ENCODE measurements at regions not wholly inside any gene's neighbourhood (a gene's known extent, or its start where the extent isn't known, plus 50 kb on each side); places are given as distances from the start of the nearest gene placed in this dataset.
"Not testable (repeated sequence)": the region's sequence is repeated elsewhere in the genome, so short reads cannot be mapped to it uniquely, and the experiment has no call there.

DNA sequence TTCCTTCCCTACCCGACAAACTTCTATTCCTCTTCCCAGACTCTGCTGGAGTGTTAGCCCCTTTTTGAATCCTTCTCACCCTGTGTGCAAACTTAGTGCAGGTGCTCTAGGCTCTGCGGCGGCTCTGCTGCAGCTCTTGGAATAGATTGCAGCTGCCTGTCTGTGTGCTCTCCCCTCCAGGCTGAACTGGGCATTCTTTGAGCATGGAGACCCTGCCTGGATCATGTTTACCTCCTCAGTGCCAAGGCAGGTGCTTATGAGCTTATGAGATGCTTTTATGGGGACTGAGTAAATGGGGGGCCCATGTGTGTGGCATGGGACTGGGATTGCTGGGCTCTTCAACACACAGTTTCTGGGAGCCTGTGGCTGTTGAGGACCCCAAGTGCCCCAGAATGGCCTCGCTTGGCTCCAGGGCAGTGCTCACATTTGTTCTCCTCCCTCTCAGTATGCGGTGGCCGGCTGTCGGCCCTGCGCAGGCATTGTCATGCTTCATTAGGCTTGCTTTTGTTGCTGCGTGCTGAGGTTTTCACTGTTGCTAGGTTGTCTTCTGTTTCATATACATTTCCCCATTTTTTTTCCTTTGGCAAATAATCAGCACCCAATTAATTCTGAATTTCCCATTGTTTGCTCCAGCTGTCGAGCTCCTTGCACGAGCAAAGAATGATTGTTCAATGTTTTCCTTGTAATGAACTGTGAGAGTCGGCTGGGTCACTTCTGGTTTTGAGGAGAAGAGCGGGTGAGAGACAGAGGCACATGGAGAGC lies 185.5 kb upstream of the NLRP1 start:
- intact Hi-C loops (cut with micrococcal nuclease): no loop called here

DNA sequence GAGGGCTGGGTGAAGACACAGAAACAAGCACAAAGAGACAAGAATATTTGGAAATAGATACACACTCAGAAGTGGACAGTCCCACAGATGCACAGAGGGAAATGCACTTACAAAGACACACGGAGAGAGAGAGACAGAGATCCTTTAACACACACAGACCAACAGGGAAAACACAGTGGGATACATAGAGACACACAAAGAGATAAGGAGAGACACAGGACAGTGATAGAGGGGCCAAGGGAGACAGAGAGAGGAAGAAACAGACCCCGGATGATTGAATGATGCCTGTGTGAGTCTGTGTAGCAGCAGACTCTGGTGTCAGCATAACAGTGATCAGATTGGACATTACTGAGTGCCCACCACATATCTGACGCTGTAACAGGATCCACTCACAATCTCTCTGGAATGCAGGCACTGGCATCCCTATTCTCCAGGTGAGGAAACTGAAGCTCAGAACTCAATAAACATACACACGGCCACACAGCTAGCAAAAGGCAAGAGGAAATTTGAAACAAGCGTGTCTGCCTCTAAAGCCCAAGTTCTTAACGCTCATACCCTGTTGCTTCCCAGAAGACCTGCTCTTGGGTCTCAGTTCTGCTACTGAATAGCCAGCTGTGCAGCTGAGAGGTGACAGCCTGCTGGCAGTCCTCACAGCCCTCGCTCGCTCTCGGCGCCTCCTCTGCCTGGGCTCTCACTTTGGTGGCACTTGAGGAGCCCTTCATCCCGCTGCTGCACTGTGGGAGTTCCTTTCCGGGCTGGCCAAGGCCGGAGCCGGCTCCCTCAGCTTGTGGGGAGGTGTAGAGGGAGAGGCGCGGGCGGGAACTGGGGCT lies 186.3 kb upstream of the NLRP1 start:
- intact Hi-C loops (cut with micrococcal nuclease): no loop called here
- no peak for DNase-seq
- Histone ChIP-seq H3K27ac (replicated peaks) (no peak overlapping the region), H3K27me3 (ENCODE audit: low read depth) (peaks cover 91% of the 10 kb centered on the region), H3K36me3 (no peaks in the 10 kb centered on the region), H3K4me1 (no peaks in the 10 kb centered on the region), H3K4me3 (no peak overlapping the region), H3K9me3 (replicated peaks) (no peaks in the 10 kb centered on the region)
- TF ChIP-seq, protein P1, sequence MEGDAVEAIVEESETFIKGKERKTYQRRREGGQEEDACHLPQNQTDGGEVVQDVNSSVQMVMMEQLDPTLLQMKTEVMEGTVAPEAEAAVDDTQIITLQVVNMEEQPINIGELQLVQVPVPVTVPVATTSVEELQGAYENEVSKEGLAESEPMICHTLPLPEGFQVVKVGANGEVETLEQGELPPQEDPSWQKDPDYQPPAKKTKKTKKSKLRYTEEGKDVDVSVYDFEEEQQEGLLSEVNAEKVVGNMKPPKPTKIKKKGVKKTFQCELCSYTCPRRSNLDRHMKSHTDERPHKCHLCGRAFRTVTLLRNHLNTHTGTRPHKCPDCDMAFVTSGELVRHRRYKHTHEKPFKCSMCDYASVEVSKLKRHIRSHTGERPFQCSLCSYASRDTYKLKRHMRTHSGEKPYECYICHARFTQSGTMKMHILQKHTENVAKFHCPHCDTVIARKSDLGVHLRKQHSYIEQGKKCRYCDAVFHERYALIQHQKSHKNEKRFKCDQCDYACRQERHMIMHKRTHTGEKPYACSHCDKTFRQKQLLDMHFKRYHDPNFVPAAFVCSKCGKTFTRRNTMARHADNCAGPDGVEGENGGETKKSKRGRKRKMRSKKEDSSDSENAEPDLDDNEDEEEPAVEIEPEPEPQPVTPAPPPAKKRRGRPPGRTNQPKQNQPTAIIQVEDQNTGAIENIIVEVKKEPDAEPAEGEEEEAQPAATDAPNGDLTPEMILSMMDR (IDR thresholded peaks at IDR 0.05; ENCODE audit: borderline replicate concordance): no peak

More for the DNA sequence above, 185.5 kb upstream of the NLRP1 start:
- no peaks in the 10 kb centered on the region for H3K36me3 ChIP-seq
- H3K4me3 ChIP-seq: no peak overlapping the region
- no peaks in the 10 kb centered on the region for H3K4me1 ChIP-seq
- peaks cover 91% of the 10 kb centered on the region for H3K27me3 ChIP-seq (ENCODE audit: low read depth)
- H3K27ac ChIP-seq (replicated peaks): no peak overlapping the region
- H3K9me3 ChIP-seq (replicated peaks): no peaks in the 10 kb centered on the region
- no peak for DNase-seq
- TF ChIP-seq, protein P1 (IDR thresholded peaks at IDR 0.05; ENCODE audit: borderline replicate concordance): no peak

DNA sequence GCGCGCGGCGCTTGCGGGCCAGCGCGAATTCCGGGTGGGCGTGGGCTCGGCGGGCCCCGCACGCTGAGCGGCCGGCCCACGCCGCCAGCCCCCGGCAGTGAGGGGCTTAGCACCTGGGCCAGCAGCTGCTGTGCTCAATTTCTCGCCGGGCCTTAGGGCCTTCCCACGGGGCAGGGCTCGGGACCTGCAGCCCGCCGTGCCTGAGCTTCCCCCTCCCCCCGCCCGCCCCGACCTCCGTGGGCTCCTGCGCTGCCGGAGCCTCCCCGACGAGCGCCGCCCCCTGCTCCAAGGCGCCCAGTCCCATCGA lies 186.9 kb upstream of the NLRP1 start:
- H3K9me3 ChIP-seq (replicated peaks); H3K36me3 ChIP-seq; DNase-seq; H3K27ac ChIP-seq (replicated peaks); intact Hi-C loops (cut with micrococcal nuclease); H3K4me3 ChIP-seq; H3K4me1 ChIP-seq: not testable (repeated sequence)
- H3K27me3 ChIP-seq (ENCODE audit: low read depth): peaks cover 88% of the 10 kb centered on the region

DNA sequence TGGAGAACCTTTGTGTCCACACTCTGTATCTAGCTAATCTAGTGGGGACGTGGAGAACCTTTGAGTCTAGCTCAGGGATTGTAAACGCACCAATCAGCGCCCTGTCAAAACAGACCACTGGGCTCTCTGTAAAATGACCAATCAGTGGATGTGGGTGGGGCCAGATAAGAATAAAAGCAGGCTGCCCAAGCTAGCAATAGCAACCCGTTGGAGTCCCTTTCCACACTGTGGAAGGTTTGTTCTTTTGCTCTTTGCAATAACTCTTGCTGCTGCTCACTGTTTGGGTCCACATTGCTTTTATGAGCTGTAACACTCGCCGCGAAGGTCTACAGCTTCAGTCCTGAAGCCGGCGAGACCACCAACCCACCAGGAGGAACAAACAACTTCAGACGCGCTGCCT lies 187.7 kb upstream of the NLRP1 start:
- H3K4me3 ChIP-seq; H3K4me1 ChIP-seq; intact Hi-C loops (cut with micrococcal nuclease); DNase-seq; H3K27ac ChIP-seq (replicated peaks); H3K9me3 ChIP-seq (replicated peaks); H3K36me3 ChIP-seq: not testable (repeated sequence)
- H3K27me3 ChIP-seq (ENCODE audit: low read depth): peaks cover 80% of the 10 kb centered on the region

DNA sequence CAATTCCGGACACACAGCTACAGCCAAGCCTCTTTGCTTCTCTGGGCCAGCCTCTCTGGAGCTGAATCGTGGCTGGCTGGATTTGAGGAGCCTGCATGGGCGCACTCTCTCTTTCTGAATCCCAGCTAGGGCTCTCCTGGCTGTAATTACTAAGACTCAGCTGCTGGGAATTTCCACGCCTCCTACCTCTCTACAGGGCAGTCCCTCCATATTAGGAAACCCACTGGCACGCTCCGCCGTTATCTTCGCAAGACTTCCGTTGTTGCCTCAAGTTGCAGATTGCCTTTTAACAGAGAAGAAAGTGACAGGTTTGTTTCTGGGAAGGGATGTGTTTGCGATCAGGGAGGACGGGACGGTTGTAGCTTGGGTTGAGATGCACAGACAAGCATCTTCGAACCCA lies 188.4 kb upstream of the NLRP1 start:
- H3K27ac ChIP-seq (replicated peaks): no peak overlapping the region
- peaks cover 73% of the 10 kb centered on the region for H3K27me3 ChIP-seq (ENCODE audit: low read depth)
- DNase-seq: no peak
- no peaks in the 10 kb centered on the region for H3K9me3 ChIP-seq (replicated peaks)
- intact Hi-C loops (cut with micrococcal nuclease): no loop called here
- TF ChIP-seq, protein P1 (IDR thresholded peaks at IDR 0.05; ENCODE audit: borderline replicate concordance): no peak
- no peaks in the 10 kb centered on the region for H3K4me1 ChIP-seq
- H3K4me3 ChIP-seq: no peak overlapping the region
- no peaks in the 10 kb centered on the region for H3K36me3 ChIP-seq

DNA sequence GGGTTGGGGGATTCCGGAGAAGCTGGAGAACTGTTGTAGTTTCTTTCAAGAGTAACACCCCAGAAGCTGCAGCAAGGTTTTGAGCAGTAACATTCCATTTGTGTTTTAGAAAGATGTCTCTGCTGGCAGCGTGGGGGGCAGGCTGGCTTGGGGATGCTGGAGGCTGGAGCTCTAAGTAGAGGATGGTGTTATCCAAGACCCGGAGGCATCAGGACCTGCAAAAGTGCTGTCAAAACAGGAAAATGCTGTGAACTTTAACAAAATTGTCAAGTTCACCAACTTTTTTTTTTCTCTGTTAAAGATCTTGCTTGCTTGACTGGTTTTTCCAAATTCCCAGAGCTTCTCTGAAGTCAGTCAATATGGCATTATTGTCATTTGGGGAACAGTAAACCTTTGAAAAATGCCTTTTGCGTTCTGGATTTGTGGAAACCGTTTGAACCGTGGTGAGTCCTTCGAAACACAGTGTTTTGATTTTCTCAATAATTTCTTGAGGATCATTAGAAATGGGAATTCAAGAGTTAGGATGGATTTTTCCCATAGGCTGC lies 189.6 kb upstream of the NLRP1 start:
- no peaks in the 10 kb centered on the region for H3K36me3 ChIP-seq
- H3K27ac ChIP-seq (replicated peaks): no peak overlapping the region
- no peaks in the 10 kb centered on the region for H3K4me1 ChIP-seq
- H3K4me3 ChIP-seq: no peak overlapping the region
- DNase-seq: no peak
- peaks cover 63% of the 10 kb centered on the region for H3K27me3 ChIP-seq (ENCODE audit: low read depth)
- H3K9me3 ChIP-seq (replicated peaks): no peaks in the 10 kb centered on the region
- intact Hi-C loops (cut with micrococcal nuclease): no loop called here
- TF ChIP-seq, protein P1 (IDR thresholded peaks at IDR 0.05; ENCODE audit: borderline replicate concordance): no peak
